Nephron progenitor cell (in vitro differentiated cells): ENCODE measurements at regions not wholly inside any gene's neighbourhood (a gene's known extent, or its start where the extent isn't known, plus 50 kb on each side); places are given as distances from the start of the nearest gene placed in this dataset.

Experiments used
- DNase-seq: peaks from one replicate; pipeline ENCODE4 v3.0.0; 2021
- H3K27ac Mint-ChIP-seq: 2 replicates; pipeline ENCODE4 v1.8.0; 2021; ENCODE audit warnings: mild to moderate bottlenecking, moderate library complexity, mixed read lengths
- H3K27me3 Mint-ChIP-seq: 2 replicates; pipeline ENCODE4 v1.8.0; 2021; ENCODE audit warnings: mild to moderate bottlenecking, low read depth, mixed read lengths; ENCODE audit not compliant: poor library complexity
- H3K36me3 Mint-ChIP-seq: 2 replicates; pipeline ENCODE4 v1.8.0; 2021; ENCODE audit warnings: low read depth, mixed read lengths
- H3K4me1 Mint-ChIP-seq: 2 replicates; pipeline ENCODE4 v1.8.0; 2021; ENCODE audit warnings: mixed read lengths
- H3K4me3 Mint-ChIP-seq: 2 replicates; pipeline ENCODE4 v1.8.0; 2021; ENCODE audit warnings: mild to moderate bottlenecking, moderate library complexity, mixed read lengths
- H3K9me3 Mint-ChIP-seq: 2 replicates; pipeline ENCODE4 v1.8.0; 2021; ENCODE audit warnings: mild to moderate bottlenecking, moderate library complexity, mixed read lengths
- TF ChIP-seq, protein P1 (sequence below): fragments of 200-600 bp; sonication (generic); IDR thresholded peaks from 2 replicates; pipeline ENCODE4 v1.5.0; 2021; ENCODE audit warnings: antibody characterized with exemption

DNA sequence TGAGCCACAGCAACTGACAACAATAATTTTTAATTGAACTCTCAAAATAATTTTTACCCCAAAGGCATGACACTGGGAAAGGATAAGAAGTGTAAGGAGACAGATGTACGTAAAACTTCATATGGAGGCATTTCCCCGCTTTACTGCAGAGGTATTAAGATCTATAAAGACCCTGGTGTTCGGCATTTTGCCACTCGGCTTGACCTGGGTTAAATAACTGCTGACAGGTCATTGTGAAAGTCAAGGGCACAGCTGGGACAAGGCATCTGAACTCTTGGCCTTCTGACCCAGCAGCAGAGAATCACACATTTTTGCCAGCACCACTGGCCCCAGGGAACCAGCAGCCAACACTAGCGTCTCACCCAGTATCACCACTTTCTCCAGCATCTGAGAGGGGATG lies 372.1 kb downstream of the SOX9 start:
- no peak for DNase-seq
- H3K4me1 Mint-ChIP-seq: peaks cover 10% of the 10 kb centered on the region

DNA sequence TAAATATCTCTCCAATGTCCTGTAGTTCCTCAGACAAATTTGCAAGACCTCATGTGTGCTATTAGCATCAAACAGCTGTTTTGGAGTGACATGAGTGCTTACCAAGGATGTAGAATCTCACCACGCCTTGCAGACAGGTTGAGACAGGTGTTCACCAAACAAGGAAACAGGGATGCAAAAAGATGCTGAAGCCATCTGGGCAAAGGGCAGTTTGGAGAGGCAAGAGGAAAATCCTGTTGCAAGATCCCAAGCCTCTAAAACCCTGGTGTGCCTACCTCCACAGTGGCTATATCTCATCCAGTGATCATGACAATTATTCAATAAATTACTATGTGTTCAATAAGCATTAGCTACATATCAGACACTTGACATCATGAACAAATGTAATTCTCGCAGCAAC lies 373.7 kb downstream of the SOX9 start:
- Mint-ChIP-seq H3K9me3 (peaks cover 20% of the 10 kb centered on the region), H3K36me3 (peaks cover 5% of the 10 kb centered on the region), H3K27ac (no peak overlapping the region), H3K4me1 (peaks cover 10% of the 10 kb centered on the region), H3K4me3 (no peak overlapping the region), H3K27me3 (peaks cover 47% of the 10 kb centered on the region)
- TF ChIP-seq, protein P1, sequence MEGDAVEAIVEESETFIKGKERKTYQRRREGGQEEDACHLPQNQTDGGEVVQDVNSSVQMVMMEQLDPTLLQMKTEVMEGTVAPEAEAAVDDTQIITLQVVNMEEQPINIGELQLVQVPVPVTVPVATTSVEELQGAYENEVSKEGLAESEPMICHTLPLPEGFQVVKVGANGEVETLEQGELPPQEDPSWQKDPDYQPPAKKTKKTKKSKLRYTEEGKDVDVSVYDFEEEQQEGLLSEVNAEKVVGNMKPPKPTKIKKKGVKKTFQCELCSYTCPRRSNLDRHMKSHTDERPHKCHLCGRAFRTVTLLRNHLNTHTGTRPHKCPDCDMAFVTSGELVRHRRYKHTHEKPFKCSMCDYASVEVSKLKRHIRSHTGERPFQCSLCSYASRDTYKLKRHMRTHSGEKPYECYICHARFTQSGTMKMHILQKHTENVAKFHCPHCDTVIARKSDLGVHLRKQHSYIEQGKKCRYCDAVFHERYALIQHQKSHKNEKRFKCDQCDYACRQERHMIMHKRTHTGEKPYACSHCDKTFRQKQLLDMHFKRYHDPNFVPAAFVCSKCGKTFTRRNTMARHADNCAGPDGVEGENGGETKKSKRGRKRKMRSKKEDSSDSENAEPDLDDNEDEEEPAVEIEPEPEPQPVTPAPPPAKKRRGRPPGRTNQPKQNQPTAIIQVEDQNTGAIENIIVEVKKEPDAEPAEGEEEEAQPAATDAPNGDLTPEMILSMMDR: no peak
- DNase-seq: no peak

More for the DNA sequence above, 372.1 kb downstream of the SOX9 start:
- Mint-ChIP-seq H3K9me3 (peaks cover 20% of the 10 kb centered on the region), H3K27me3 (peaks cover 50% of the 10 kb centered on the region), H3K36me3 (peaks cover 5% of the 10 kb centered on the region), H3K4me3 (no peak overlapping the region), H3K27ac (no peak overlapping the region)
- TF ChIP-seq, protein P1: no peak

DNA sequence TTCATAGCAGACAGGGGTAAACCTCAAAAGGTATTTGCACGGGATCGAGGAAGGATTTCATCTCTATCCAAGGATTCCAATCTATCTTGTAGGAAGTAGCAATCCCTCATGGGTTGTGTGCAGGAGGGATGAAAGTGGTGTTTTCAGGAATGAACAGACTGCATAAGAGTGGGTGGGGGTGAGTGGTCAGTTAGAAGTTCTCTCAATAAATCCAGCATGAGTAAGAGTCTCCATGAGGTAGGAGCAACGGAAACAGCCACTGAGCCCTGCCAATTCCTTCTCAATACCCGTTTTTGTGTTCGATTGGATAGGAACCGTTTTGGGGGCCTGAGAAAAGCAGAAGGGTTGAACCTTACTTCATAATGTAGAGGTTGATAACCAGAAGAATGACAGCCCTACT lies 375.6 kb downstream of the SOX9 start:
- Mint-ChIP-seq H3K27me3 (peaks cover 39% of the 10 kb centered on the region), H3K9me3 (peaks cover 13% of the 10 kb centered on the region), H3K36me3 (peaks cover 5% of the 10 kb centered on the region), H3K4me1 (peaks cover 17% of the 10 kb centered on the region), H3K4me3 (no peak overlapping the region), H3K27ac (no peak overlapping the region)
- no peak for DNase-seq
- TF ChIP-seq, protein P1: no peak

DNA sequence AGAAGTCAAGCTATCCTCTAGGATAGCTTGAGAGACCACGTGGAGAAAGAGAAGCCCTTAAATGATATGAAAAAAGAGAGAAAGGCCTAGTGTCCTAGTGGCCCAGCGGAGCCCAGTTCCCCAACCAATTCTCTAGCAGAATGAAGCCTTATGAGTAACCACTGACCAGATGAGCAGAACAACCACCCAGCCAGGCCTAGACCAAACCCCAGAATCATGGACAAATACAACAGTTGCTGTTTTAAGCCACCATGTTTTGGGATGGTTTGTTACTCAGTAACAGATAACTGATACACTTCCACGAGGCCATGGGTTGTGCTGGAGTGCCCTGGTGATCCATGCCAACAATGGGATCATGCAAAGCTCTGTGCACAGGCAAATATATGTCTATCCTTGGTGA lies 377.1 kb downstream of the SOX9 start:
- H3K4me1 Mint-ChIP-seq: peaks cover 31% of the 10 kb centered on the region
- peaks cover 9% of the 10 kb centered on the region for H3K9me3 Mint-ChIP-seq
- H3K4me3 Mint-ChIP-seq: no peak overlapping the region
- H3K27ac Mint-ChIP-seq: no peak overlapping the region
- H3K27me3 Mint-ChIP-seq: peaks cover 41% of the 10 kb centered on the region
- TF ChIP-seq, protein P1: no peak
- no peak for DNase-seq
- H3K36me3 Mint-ChIP-seq: peaks cover 5% of the 10 kb centered on the region

DNA sequence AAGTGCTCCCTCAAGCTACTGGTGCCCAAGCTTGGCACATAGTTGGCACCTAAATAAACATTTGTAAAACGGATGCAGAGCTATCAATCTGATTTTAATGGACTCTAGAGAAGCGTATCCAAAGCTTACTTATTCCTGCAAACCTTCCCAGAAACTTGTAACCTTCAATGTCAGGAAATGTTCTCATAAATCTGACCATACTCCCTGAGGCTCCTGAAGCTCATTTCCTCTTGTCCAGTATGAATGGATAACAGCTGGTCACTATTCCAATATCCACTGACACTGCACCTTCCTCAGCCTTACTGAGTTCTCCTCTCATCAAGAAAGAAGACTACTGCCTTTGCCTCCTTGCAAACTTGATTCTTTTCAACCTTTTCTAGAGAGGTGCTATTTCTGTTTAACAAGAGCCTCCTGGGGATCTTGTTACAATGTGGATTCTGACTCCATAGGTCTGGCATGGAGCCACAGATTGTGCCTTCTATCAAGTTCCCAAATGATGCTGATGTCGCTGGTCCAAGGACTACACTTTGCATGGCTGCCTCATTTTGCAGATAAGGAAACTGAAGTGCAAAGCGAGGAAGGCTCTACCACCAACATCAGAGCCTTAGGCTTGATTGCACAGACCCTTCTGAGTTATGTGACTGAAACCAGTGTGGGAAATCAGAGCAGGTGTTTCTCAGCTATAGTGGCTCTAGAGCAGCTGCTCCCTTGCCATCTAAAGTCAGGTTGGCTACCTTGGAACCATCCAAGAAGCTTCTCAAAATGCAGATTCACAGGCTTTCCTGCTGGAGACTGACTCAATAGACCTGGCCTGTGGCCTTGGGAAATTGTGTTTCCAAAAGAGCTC lies 377.8 kb downstream of the SOX9 start:
- Mint-ChIP-seq H3K36me3 (peaks cover 5% of the 10 kb centered on the region), H3K27ac (peak overlapping the region; percentile 46), H3K27me3 (peaks cover 41% of the 10 kb centered on the region), H3K4me1 (peaks cover 36% of the 10 kb centered on the region), H3K4me3 (no peak overlapping the region), H3K9me3 (peaks cover 9% of the 10 kb centered on the region)
- TF ChIP-seq, protein P1: no peak
- no peak for DNase-seq
